ENCODE measurements at regions not wholly inside any gene's neighbourhood (a gene's known extent, or its start where the extent isn't known, plus 50 kb on each side); places are given as distances from the start of the nearest gene placed in this dataset.

GRCh38 chr13:59229861-59230260 is 933.9 kb downstream of the DIAPH3 start:
- Histone ChIP-seq H3K27me3 (replicated peaks; ENCODE audit: control insufficient read depth, insufficient read depth, low read length) (no peaks in the 10 kb centered on the region), H3K4me3 (replicated peaks; ENCODE audit: low read depth, low read length) (no peak overlapping the region), H3K36me3 (ENCODE audit: control insufficient read depth, insufficient read depth, low read length) (no peaks in the 10 kb centered on the region)
- no peak for DNase-seq (ENCODE audit: extremely low read depth, insufficient read length)
- TF ChIP-seq CTCF (IDR thresholded peaks at IDR 0.05; ENCODE audit: insufficient read depth, low read length, poor library complexity, severe bottlenecking): no peak

GRCh38 chr13:59230484-59231264 is 933.1 kb downstream of the DIAPH3 start:
- Histone ChIP-seq H3K36me3 (ENCODE audit: control insufficient read depth, insufficient read depth, low read length) (no peaks in the 10 kb centered on the region), H3K27me3 (replicated peaks; ENCODE audit: control insufficient read depth, insufficient read depth, low read length) (no peaks in the 10 kb centered on the region), H3K4me3 (replicated peaks; ENCODE audit: low read depth, low read length) (no peak overlapping the region)
- no peak for DNase-seq (ENCODE audit: extremely low read depth, insufficient read length)
- no peak for TF ChIP-seq CTCF (IDR thresholded peaks at IDR 0.05; ENCODE audit: insufficient read depth, low read length, poor library complexity, severe bottlenecking)

- no peak for DNase-seq (ENCODE audit: extremely low read depth, insufficient read length)
- Histone ChIP-seq H3K27me3 (replicated peaks; ENCODE audit: control insufficient read depth, insufficient read depth, low read length) (no peaks in the 10 kb centered on the region), H3K4me3 (replicated peaks; ENCODE audit: low read depth, low read length) (no peak overlapping the region), H3K36me3 (ENCODE audit: control insufficient read depth, insufficient read depth, low read length) (no peaks in the 10 kb centered on the region)
- no peak for TF ChIP-seq CTCF (IDR thresholded peaks at IDR 0.05; ENCODE audit: insufficient read depth, low read length, poor library complexity, severe bottlenecking)
Observed at GRCh38 chr13:59236309-59236919, 927.3 kb downstream of the DIAPH3 start.

GRCh38 chr13:59236944-59237343 is 926.8 kb downstream of the DIAPH3 start:
- H3K4me3 ChIP-seq (replicated peaks; ENCODE audit: low read depth, low read length): no peak overlapping the region
- no peak for DNase-seq (ENCODE audit: extremely low read depth, insufficient read length)

GRCh38 chr13:59247171-59247570 is 916.6 kb downstream of the DIAPH3 start:
- H3K27me3 ChIP-seq (replicated peaks; ENCODE audit: control insufficient read depth, insufficient read depth, low read length): no peaks in the 10 kb centered on the region
- no peak for TF ChIP-seq CTCF (IDR thresholded peaks at IDR 0.05; ENCODE audit: insufficient read depth, low read length, poor library complexity, severe bottlenecking)
- no peak for DNase-seq (ENCODE audit: extremely low read depth, insufficient read length)
- no peak overlapping the region for H3K4me3 ChIP-seq (replicated peaks; ENCODE audit: low read depth, low read length)
- H3K36me3 ChIP-seq (ENCODE audit: control insufficient read depth, insufficient read depth, low read length): no peaks in the 10 kb centered on the region

More at GRCh38 chr13:59236944-59237343, 926.8 kb downstream of the DIAPH3 start:
- no peak for TF ChIP-seq CTCF (IDR thresholded peaks at IDR 0.05; ENCODE audit: insufficient read depth, low read length, poor library complexity, severe bottlenecking)
- H3K27me3 ChIP-seq (replicated peaks; ENCODE audit: control insufficient read depth, insufficient read depth, low read length): no peaks in the 10 kb centered on the region
- H3K36me3 ChIP-seq (ENCODE audit: control insufficient read depth, insufficient read depth, low read length): no peaks in the 10 kb centered on the region

Measured in GM06990 (cell line).